HepG2 (cell line): ENCODE measurements at regions not wholly inside any gene's neighbourhood (a gene's known extent, or its start where the extent isn't known, plus 50 kb on each side); places are given as distances from the start of the nearest gene placed in this dataset.

Source experiments
- ATAC-seq: fragments of 200-7000 bp; cut with Tn5 transposase; 3 replicates; pipeline ENCODE4 v1.9.1; 2020; ENCODE audit warnings: mild to moderate bottlenecking, moderate library complexity
- BruUV-seq: library from RNA; stranded (reverse); fragments of 400-500 nt; replicated peaks from 2 replicates; lab custom pipeline; 2021; lab: Mats Ljungman, UMichigan
- CTCF ChIA-PET: fragments of 300-600 bp; formaldehyde crosslinking; extraction: SDS; loops from one replicate; lab custom pipeline; 2021; ENCODE audit warnings: low total read pairs, inconsistent platforms, low intra/inter-chr PET ratio; lab: Yijun Ruan, JAX
- POLR2A ChIA-PET: fragments of 350-600 bp; sonication (Branson Sonifier 250); formaldehyde crosslinking; loops from one replicate; lab custom pipeline; 2020; ENCODE audit warnings: antibody characterized with exemption, inconsistent platforms; lab: Yijun Ruan, JAX
- DNase-seq: peaks from one replicate; pipeline ENCODE4 v3.0.0-alpha.2; 2015; ENCODE audit warnings: low spot score
- FAIRE-seq: peaks from 3 replicates; lab custom pipeline; 2011; peaks lifted over from hg19 to GRCh38; lab: Jason Lieb, UNC
- H2AFZ ChIP-seq: one replicate; pipeline ENCODE4 v1.6.1; 2011; ENCODE audit warnings: low read length, inconsistent platforms
- H3K27ac ChIP-seq: fragments of 300-600 bp; 3 replicates; pipeline ENCODE4 v1.8.0; 2011; ENCODE audit warnings: mixed run types, mild to moderate bottlenecking, mixed read lengths, low read length, inconsistent platforms; ENCODE audit not compliant: insufficient read depth; ENCODE audit errors: extremely low read length
- H3K27me3 ChIP-seq, 2 experiments: fragments of 200-600 bp in 1 of 2; 2 replicates in 1 of 2; 3 replicates in 1 of 2; pipeline versions ENCODE4 v1.6.0 to v1.8.0; 2011; ENCODE audit warnings: low read length in 2 of 2, mild to moderate bottlenecking in 2 of 2, moderate library complexity in 2 of 2, inconsistent platforms in 1 of 2; ENCODE audit not compliant: insufficient read depth in 2 of 2, control insufficient read depth in 1 of 2
- H3K36me3 ChIP-seq, 2 experiments: fragments of 200-600 bp in 1 of 2; replicated peaks in 1 of 2; 2 replicates in 1 of 2; 3 replicates in 1 of 2; pipeline versions ENCODE4 v1.5.1 to v1.8.0; 2011; ENCODE audit warnings: low read length in 2 of 2, inconsistent platforms in 1 of 2; ENCODE audit not compliant: insufficient read depth in 2 of 2, control insufficient read depth in 1 of 2
- H3K4me1 ChIP-seq: 2 replicates; pipeline ENCODE4 v1.5.1; 2012; ENCODE audit warnings: low read length, inconsistent platforms; ENCODE audit not compliant: insufficient read depth
- H3K4me2 ChIP-seq: 2 replicates; pipeline ENCODE4 v1.6.0; 2011; ENCODE audit warnings: low read depth, low read length, inconsistent platforms
- H3K4me3 ChIP-seq, 3 experiments: fragments of 200-600 bp in 1 of 3; sonication (generic), shearing (Covaris generic) in 1 of 3; replicated peaks in 1 of 3; 2 replicates each; pipeline ENCODE4 v1.5.1; 2011 to 2016; ENCODE audit warnings: low read length in 3 of 3, inconsistent platforms in 2 of 3, low read depth in 2 of 3, mild to moderate bottlenecking in 2 of 3, control low read depth in 1 of 3, mixed read lengths in 1 of 3; ENCODE audit not compliant: insufficient read depth in 1 of 3
- H3K79me2 ChIP-seq: one replicate; pipeline ENCODE4 v1.6.1; 2011; ENCODE audit warnings: low read length, inconsistent platforms; ENCODE audit not compliant: insufficient read depth
- H3K9ac ChIP-seq: 2 replicates; pipeline ENCODE4 v1.6.0; 2011; ENCODE audit warnings: mild to moderate bottlenecking, low read depth, low read length, inconsistent platforms; ENCODE audit not compliant: insufficient read depth
- H3K9me3 ChIP-seq: 2 replicates; pipeline ENCODE4 v1.5.1; 2012; ENCODE audit warnings: mild to moderate bottlenecking, low read length
- H4K20me1 ChIP-seq: 2 replicates; pipeline ENCODE4 v1.6.0; 2011; ENCODE audit warnings: inconsistent platforms, mild to moderate bottlenecking, low read length, moderate library complexity; ENCODE audit not compliant: insufficient read depth
- HNF4A ChIP-seq: sonication (generic); formaldehyde crosslinking; IDR thresholded peaks from 2 replicates; pipeline ENCODE4 v1.4.0; 2020; ENCODE audit warnings: missing genetic modification reagents
- HNF4G ChIP-seq, 2 experiments: sonication (generic) in 1 of 2; formaldehyde crosslinking in 1 of 2; IDR thresholded peaks; 2 replicates each; pipeline versions ENCODE4 v1.4.0 to v1.6.1; 2011 to 2020; ENCODE audit warnings: borderline replicate concordance in 2 of 2, low read depth in 2 of 2, mild to moderate bottlenecking in 2 of 2, low read length in 1 of 2, missing genetic modification reagents in 1 of 2, moderate library complexity in 1 of 2
- IKZF4 ChIP-seq: sonication (generic); formaldehyde crosslinking; IDR thresholded peaks from 2 replicates; pipeline ENCODE4 v1.5.1; 2020; ENCODE audit warnings: borderline replicate concordance, mild to moderate bottlenecking, low read depth, missing genetic modification reagents; ENCODE audit errors: not compliant biosample characterization
- SP2 ChIP-seq: sonication (generic); formaldehyde crosslinking; IDR thresholded peaks from 2 replicates; pipeline ENCODE4 v1.5.1; 2020; ENCODE audit warnings: mild to moderate bottlenecking, missing genetic modification reagents
- TFDP1 ChIP-seq: IDR thresholded peaks from 2 replicates; pipeline ENCODE4 v1.6.1; 2016; ENCODE audit warnings: missing compliant biosample characterization, missing genetic modification reagents, borderline replicate concordance
- ZBTB3 ChIP-seq: sonication (generic); formaldehyde crosslinking; IDR thresholded peaks from 2 replicates; pipeline ENCODE4 v1.4.0; 2020; ENCODE audit warnings: low read depth, mild to moderate bottlenecking, moderate library complexity, missing genetic modification reagents, borderline replicate concordance
- ZBTB42 ChIP-seq: sonication (generic); formaldehyde crosslinking; IDR thresholded peaks from 2 replicates; pipeline ENCODE4 v1.5.0; 2020; ENCODE audit warnings: mild to moderate bottlenecking, missing genetic modification reagents
- ZNF709 ChIP-seq: sonication (generic); formaldehyde crosslinking; IDR thresholded peaks from 2 replicates; pipeline ENCODE4 v1.5.0; 2020; ENCODE audit warnings: mild to moderate bottlenecking, missing genetic modification reagents
- ZNF878 ChIP-seq: sonication (generic); formaldehyde crosslinking; IDR thresholded peaks from 2 replicates; pipeline ENCODE4 v1.8.1; 2023; ENCODE audit warnings: mild to moderate bottlenecking, missing genetic modification reagents, moderate library complexity
- WGBS: methylation state at CpG from one replicate; pipeline ENCODE4 v1.1.6; 2017; ENCODE audit warnings: low lambda C conversion rate; 5-methylcytosine and 5-hydroxymethylcytosine counted together
- in situ Hi-C: cut with HindIII; loops from 2 replicates; pipeline ENCODE4 v1.10.0; 2017; ENCODE audit warnings: low pct_unique_long_range_greater_than_20kb; ENCODE audit not compliant: extremely low pct_ligation_motif_present
- intact Hi-C: fragments of 100-400 bp; cut with micrococcal nuclease; formaldehyde crosslinking; loops from one replicate; pipeline ENCODE4 v1.10.0; 2022; ENCODE audit not compliant: unreplicated experiment

GRCh38 chr2:88857274-88857741 is 165.8 kb downstream of the RPIA start:
- WGBS = 4% methylated on average over 9 of the region's 9 CpGs
- H2AFZ ChIP-seq = no peak overlapping the region
- H3K36me3 ChIP-seq = no peaks in the 10 kb centered on the region
- TF ChIP-seq IKZF4 (CRISPR knock-in tag) (no peak), ZNF878 (CRISPR knock-in tag) (no peak), ZBTB42 (CRISPR knock-in tag) (no peak), TFDP1 (peak; percentile 45; the same call in 1 of the 2 replicates), ZNF709 (CRISPR knock-in tag) (no peak), HNF4A (CRISPR knock-in tag) (peak; percentile 60), ZBTB3 (CRISPR knock-in tag) (no peak), HNF4G (IDR thresholded peaks at IDR 0.05; ENCODE audit: borderline replicate concordance, low read depth, low read length) (peak; percentile 35; the same call in 1 of the 2 replicates), HNF4G (CRISPR knock-in tag; IDR thresholded peaks at IDR 0.05; ENCODE audit: borderline replicate concordance, low read depth) (no peak), SP2 (CRISPR knock-in tag) (no peak)
- TF ChIP-seq, all 625 proteins: peak for 3
- in situ Hi-C loops = no loop called here
- no peak overlapping the region for H3K4me3 ChIP-seq
- intact Hi-C loops = no loop called here
- no TSS peak for BruUV-seq
- no peaks in the 10 kb centered on the region for H4K20me1 ChIP-seq
- peak; percentile 99 for ATAC-seq
- ChIA-PET CTCF (no interaction called here), POLR2A (no interaction called here)
- peaks cover 0 to 7% of the 10 kb centered on the region in 2 experiments; a peak in 2 of 5 replicates for H3K27me3 ChIP-seq
- no peaks in the 10 kb centered on the region for H3K79me2 ChIP-seq
- FAIRE-seq = no peak
- no peak overlapping the region for H3K4me2 ChIP-seq
- H3K9ac ChIP-seq = no peak overlapping the region
- H3K27ac ChIP-seq = no peak overlapping the region
- peaks cover 7% of the 10 kb centered on the region for H3K4me1 ChIP-seq
- no peaks in the 10 kb centered on the region for H3K9me3 ChIP-seq
- DNase-seq = peak; percentile 31
